T follicular helper cell (primary cell): ENCODE measurements at regions not wholly inside any gene's neighbourhood (a gene's known extent, or its start where the extent isn't known, plus 50 kb on each side); places are given as distances from the start of the nearest gene placed in this dataset.
"Not testable (repeated sequence)": the region's sequence is repeated elsewhere in the genome, so short reads cannot be mapped to it uniquely, and the experiment has no call there.

Source experiments
- DNase-seq: peaks from one replicate; pipeline ENCODE4 v3.0.0-alpha.2; 2020; ENCODE audit warnings: low read depth

DNA sequence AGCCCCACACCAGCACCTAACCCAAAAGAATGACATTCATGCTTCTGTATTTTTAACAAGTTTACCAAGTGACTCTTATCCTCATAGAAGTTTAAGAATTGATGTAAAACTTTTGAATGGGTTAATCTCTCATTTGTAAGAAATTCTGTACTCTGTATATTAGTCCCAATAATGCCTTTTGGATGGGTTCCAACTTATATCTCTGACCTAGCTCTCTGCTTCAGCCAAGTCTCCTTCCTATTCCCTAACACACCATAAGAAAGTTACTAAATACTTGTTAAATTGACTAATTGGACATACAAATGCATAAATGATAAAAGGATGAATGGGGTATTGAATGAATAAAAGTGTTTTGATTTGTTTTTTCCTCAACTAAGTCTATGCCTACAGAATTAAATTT lies 557.3 kb downstream of the TMTC2 start:
- no peak for DNase-seq

DNA sequence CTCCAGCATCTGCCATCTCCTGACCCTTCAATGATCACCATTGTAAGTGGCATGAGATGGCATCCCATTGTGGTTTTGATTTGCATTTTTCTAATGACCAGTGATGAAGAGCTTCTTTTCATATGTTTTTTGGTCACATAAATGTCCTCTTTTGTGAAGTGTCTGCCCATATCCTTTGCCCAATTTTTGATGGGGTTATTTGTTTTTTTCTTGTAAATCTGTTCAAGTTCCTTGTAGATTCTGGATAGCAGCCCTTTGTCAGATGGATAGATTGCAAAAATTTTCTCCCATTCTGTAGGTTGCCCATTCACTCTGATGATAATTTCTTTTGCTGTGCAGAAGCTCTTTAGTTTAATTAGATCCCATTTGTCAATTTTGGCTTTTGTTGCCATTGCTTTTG lies 547.3 kb downstream of the TMTC2 start:
- not testable (repeated sequence) for DNase-seq

DNA sequence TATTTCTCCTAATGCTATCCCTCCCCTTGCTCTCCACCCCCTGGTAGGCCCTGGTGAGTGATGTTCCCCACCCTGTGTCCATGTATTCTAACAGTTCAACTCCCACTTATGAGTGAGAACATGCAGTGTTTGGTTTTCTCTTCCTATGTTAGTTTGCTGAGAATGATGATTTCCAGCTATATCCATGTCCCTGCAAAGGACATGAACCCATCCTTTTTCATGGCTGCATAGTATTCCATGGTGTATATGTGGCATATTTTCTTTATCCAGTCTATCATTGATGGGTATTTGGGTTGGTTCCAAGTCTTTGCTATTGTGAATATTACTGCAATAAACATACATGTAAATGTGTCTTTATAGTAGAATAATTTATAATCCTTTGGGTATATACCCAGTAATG lies 540.3 kb downstream of the TMTC2 start:
- DNase-seq: not testable (repeated sequence)

DNA sequence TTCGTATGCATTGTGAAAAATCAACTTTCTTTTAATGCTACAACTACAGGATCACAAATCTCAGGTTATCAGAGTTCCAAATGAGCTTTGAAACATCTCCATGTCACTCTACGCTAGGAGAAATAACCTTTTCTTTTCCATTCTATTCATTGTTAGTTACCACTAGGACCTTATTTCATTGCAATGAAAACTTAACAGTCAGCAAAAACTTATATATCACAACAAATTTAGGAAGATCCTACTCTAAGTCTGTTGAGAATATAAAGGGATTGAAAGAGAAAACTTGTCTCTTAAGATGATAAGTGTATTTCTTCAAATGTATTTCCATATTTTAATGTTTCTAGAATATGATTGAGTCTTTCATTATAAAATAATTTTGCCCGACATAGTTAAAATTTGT lies 539.1 kb downstream of the TMTC2 start:
- no peak for DNase-seq

DNA sequence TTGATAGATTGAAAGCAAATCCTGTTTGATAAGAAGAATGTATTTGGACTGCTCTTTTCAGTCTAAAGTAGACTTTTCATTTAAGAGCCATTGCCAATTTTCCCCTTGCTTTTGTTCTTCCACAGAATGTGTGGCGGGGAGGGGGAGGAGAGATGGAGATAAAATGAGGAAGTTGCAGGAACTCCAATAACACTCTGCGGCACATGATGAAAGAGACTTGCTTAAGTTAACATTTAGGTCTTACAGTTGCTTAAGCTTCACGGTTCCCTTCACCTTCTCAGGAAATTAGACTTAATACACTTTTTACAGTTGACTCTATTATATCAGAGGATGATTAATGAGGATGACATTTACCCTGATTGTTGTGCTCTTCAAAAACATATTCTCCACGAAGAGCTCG lies 537.3 kb downstream of the TMTC2 start:
- DNase-seq: no peak

DNA sequence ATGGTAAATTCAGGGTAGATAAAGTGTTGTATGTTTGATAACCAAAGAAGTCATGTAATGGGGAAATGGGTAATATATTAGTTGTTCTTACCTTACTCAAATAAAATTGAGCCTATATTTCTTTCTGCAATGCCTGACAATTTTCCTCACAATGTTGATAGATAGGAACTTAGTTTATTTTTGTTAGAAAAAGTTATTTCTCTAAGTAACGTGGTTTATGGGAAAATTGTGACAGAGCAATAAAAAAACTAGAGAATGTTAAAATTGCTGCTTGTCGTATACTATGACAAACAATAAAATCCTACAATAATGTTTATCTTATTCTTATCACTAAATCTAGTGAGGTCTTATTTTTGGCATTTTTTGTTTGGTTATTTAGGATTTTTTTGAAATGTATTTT lies 534.1 kb downstream of the TMTC2 start:
- DNase-seq: no peak

DNA sequence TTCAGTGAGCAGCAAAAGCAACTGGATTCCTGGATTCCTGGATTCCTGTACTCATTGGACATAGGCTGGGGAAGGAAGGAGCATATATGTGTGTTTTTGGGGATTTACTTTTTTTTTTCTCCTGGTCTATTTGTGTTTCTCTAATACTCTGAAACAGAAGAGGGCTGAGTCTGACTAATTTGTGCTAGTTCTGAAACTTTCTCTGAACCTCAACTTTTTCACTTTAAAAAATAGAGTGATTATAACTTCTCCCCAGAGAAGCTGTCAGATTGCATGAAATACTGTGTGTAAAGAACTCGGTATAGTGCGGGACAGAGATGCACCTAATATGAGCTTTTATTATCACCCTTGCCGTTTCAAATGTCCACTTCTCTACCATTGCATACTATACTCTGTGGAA lies 529.5 kb downstream of the TMTC2 start:
- DNase-seq: no peak

DNA sequence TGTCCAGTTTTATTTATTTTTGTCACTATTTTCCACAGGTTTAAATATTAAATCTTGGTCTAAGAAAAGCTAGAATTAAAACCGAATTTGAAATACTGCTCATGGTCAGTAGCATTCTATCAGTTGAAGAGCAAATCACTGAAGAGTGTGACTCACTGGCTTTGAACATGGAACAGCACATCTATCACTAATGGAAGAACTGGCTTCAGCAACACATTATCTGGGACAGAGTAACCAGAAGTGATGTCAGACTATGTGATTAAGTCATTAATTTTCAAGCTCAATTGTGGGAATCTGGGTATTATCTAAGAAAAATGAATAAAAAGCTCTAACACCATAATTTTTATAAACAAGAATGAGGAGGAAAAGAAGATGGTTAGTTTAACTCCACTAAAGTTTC lies 527.5 kb downstream of the TMTC2 start:
- DNase-seq: no peak

DNA sequence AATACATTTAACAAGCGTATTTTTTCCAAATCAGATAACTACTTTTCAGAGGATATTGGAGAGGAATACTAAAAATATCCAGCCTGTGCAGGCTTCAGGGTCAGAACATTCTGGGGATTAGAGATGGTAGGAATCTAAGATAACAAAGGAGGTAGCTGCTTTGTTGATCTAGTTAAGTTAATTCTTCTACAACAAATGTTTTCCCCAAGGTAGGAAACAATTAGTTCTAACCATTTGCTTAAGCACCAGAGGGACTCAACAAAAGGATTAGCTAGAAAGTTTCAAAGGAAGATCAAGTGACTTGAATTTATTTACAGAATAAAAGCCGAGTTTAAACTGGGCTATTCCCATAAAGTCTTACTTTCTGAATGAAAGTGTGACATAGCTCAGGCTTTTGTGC lies 524.2 kb downstream of the TMTC2 start:
- DNase-seq: no peak

DNA sequence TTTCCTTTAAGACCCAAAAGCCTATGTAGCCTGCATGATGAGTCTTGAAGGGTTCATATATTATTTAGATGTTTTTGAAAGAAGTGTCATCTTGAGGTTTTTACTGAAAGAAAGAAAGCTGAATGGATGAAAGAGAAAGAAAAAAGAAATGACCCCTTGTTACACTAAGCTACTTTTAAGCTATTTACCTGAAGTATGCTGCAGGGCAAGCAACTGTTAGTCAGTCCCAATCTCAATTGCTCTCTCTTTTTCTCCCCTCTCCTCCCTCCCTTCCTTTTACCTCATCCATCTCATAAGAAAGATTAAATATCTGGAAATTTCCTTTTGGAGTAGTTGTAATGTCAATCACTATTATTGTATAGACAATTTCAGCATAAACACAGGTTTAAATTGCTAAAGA lies 512.4 kb downstream of the TMTC2 start:
- no peak for DNase-seq

DNA sequence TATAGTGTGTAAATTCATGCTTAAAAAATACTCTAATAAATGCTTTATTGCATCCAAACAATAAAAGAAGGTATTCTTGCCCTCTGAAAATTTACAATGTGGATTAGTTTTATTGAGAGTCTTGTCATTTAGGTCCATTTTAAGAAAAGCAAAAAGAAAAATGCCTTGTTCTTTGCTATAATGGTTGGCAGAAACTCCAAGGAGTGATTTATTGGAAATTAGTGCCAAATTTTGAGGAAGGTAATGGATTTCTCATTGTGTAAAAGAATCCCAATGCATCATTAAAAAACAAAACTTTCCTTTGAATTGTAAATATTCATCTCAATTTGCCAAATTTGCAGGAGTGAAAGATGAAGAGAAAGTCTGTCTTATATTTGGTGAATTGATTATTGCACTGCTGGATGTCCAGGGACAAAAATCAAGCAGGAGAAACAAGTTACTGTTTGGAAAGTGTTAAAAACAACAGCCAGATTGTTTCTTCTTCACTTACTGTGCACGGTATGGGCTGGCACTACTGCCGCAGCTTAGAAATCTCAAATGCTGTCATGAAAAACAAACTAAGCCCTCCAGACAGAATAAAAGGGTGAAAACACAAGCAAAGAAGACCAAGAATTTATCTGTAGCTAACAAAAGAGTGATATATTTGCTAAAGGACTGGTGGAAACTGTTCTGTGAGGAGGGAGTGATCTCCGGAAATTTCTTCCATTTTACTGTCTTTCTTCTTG lies 511.7 kb downstream of the TMTC2 start:
- no peak for DNase-seq

DNA sequence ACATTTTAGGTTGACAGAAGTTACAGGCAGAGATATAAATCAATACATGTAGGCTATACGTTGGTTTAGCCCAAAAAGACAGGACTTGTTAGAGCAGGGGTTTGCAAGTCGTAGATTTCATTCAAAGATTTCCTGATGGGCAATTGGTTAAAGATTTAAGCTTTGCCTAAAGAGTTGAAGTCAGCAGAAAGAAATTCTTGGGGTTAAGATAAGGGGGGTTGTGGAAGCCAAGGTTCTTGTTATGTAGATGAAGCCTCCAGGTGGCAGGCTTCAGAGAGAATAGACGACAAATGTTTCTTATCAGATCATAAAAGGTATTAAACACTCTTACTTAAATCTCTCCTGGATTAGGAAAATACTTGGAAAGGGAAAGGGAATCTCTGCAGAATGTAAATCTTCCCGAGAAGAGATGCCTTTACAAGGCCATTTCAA lies 510.8 kb downstream of the TMTC2 start:
- no peak for DNase-seq

DNA sequence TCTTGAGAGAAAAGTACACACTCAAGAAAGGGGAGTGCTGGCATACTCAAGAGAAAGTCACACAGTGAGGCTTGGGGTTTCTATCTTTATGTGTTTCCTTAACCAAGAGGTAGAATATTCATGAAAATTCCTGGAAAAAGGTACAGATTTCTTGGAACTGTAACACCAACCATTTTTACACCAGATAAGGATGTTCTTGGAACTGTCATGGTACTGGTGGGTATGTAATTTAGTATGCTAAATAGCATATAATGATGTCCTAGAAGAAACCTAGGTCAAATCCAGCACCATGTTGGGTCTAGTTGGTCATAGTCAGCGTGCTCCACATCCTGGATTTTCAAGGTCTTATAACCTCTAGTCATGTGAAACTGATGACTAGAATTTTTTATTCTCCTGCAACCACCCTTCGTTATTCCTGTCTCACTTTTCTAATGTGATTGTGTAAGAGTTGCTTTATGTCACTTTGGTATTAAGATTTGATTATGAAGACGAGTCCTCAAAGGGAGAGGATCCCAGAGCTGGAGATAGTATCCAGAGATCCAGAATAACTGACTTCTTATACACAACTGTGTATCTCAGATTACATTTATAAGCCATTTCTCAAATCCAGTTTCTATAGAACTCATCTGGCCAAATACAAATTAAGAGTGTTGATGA lies 510.1 kb downstream of the TMTC2 start:
- no peak for DNase-seq

DNA sequence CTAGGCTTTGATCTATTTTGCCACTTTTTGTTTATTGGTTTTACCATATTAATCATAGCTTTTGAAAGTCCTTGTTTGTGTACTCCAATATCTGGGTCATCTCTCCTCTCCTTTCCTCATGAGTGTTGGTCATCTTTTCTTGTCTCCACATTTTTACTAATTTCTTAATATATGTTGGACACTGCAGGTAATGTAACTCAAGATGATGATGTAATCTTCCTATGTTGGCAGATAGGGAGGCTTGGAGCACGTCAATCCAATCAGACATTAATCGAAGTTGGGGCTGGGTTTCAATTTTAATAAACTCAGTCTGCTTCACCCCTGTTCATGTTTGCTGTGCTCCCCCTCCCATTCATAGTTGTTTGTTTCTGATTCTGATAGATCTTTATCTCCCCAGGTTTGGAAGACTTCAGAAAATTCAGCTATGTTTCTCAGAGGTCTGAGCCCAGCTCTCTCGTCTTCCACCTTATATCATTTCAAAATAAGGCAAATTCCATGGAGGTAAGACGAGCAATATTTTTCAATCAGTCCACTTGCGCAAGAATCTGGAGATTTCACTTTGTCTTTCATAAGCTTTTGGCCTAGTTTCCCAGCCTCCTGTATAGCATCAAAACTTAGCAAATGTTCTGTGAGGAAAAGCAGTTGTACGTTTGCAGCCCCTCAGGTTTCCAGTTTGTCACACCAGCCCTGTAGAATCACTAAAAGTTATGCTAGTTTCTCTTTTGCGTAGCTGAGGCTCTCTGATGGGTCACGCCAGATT lies 504.1 kb downstream of the TMTC2 start:
- no peak for DNase-seq

DNA sequence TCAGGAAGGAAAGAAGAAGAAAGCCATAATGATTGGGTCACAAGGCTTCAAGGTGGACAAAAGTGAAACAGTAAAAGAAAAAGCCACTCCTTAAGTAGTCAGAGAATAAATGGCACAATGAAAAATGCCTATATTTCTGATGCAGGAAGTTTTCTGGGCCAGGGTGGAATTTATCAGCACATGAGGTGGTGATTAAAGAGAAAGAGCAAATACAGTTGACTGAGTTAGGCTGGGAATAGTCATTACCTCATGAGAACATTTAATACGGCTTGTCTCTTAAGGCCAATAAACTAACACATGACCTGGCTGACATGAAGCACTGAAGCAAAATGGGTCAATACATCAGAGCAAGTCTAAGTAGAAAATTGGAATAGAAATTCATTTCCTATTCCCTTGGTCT lies 499.7 kb downstream of the TMTC2 start:
- no peak for DNase-seq

DNA sequence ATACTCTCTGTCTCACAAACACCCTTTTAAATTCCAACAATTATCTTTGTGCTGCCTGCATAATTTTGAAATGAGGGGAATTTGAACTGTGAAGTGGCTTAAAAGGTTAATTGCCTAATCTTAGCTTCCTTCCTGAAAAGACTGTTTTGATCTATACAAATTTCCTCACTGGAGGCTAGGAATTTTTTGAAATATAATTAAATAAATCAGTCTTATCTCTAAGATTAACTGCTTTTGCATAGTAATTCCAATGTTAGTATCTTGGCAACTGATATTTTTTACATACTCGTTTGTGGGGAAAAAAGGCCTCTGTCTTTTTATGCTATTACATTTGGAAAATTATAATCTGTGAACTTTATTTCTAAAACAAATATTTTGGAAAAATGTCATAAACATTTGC lies 498.5 kb downstream of the TMTC2 start:
- DNase-seq: no peak
